ENCODE measurements at regions not wholly inside any gene's neighbourhood (a gene's known extent, or its start where the extent isn't known, plus 50 kb on each side); places are given as distances from the start of the nearest gene placed in this dataset.

DNA sequence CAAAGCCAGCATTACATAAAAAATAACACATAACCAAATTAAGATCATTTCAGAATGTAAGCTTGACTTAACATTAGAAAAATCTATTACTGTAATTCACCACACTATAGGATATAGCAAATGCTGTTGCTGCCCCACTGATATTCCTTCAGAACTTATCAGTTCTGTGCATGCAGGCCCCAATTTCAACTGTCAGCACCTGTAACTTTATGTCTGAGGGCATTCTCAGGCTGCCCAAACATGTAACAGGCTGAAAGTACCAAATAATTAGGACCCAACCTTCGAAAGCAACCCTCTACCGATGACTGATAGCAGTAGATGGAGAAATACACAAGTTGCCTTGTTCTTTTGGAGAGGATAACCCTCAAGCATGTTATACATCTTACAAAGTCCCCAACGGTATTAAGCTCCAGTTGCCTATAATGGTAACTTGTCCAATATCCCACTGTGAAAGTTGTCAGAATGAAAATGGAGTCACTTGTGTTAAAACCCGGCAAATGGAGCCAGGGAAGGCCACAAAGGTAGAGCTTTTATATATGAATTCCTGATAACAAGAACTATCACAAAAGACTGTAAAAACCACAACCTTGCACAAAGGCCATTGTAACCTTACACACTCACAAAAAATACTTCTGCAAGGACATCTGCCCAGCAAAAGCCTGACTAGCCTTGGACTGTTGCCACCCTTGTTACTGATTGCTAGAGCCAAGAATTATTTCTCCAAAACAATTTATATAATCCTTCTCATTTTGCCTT is 66.9 kb upstream of the ZNF746 start:
- H3K9me3 ChIP-seq (ENCODE audit: insufficient read depth, low read depth): peaks cover 6% of the 10 kb centered on the region; the same call in 1 of the 2 replicates
- H3K27me3 ChIP-seq (ENCODE audit: insufficient read depth, low read depth): no peaks in the 10 kb centered on the region
- no peaks in the 10 kb centered on the region for H3K4me1 ChIP-seq (replicated peaks; ENCODE audit: insufficient read depth)
- ChIA-PET POLR2A (ENCODE audit: unreplicated experiment) (no interaction called here), CTCF (no interaction called here)
- H3K27ac ChIP-seq: no peak overlapping the region
- H3F3A ChIP-seq (ENCODE audit: insufficient read depth, low read depth): no peaks in the 10 kb centered on the region
- intact Hi-C loops (cut with micrococcal nuclease; ENCODE audit: unreplicated experiment): no loop called here
- no peak overlapping the region for H3K4me2 ChIP-seq
- no peaks in the 10 kb centered on the region for H3K9me2 ChIP-seq (ENCODE audit: insufficient read depth)
- DNase-seq: no peak
- H3K4me3 ChIP-seq: no peak overlapping the region
- peaks cover 34% of the 10 kb centered on the region for H3K36me3 ChIP-seq (ENCODE audit: low read depth)
- no TSS peak for BruUV-seq (replicated peaks)
- H2AFZ ChIP-seq: no peak overlapping the region
- no peaks in the 10 kb centered on the region; the same call in 1 of the 2 replicates for H3K79me2 ChIP-seq (ENCODE audit: low read depth)
- no peak for TF ChIP-seq EZH2 (IDR thresholded peaks at IDR 0.05; ENCODE audit: low read depth)
- TF ChIP-seq, protein P1, sequence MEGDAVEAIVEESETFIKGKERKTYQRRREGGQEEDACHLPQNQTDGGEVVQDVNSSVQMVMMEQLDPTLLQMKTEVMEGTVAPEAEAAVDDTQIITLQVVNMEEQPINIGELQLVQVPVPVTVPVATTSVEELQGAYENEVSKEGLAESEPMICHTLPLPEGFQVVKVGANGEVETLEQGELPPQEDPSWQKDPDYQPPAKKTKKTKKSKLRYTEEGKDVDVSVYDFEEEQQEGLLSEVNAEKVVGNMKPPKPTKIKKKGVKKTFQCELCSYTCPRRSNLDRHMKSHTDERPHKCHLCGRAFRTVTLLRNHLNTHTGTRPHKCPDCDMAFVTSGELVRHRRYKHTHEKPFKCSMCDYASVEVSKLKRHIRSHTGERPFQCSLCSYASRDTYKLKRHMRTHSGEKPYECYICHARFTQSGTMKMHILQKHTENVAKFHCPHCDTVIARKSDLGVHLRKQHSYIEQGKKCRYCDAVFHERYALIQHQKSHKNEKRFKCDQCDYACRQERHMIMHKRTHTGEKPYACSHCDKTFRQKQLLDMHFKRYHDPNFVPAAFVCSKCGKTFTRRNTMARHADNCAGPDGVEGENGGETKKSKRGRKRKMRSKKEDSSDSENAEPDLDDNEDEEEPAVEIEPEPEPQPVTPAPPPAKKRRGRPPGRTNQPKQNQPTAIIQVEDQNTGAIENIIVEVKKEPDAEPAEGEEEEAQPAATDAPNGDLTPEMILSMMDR (conservative IDR thresholded peaks at IDR 0.05): no peak
- H4K20me1 ChIP-seq (ENCODE audit: insufficient read depth): 0 out of 2 replicates have a peak, but pooled peaks cover 2% of the 10 kb centered on the region

DNA sequence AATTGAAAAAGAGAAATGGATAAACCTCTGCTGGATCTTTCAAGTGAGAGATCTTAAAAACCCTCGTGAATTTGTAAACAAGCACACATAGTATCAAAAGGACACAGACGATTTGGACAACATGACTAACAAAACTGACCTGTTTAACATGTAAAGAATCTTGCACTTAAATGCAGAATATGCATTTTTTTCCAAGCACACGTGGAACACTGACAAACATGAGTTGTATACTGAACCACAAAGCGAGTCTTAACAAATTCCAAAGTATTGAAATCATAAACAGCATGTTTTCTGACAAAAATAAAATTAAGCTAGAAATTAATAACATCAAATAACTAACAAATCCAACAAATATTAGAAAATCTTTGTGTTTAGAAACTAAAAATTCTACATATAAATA is 65.0 kb upstream of the ZNF746 start:
- Histone ChIP-seq H4K20me1 (ENCODE audit: insufficient read depth) (0 out of 2 replicates have a peak, but pooled peaks cover 2% of the 10 kb centered on the region), H3K27ac (no peak overlapping the region), H3K9me3 (ENCODE audit: insufficient read depth, low read depth) (no peaks in the 10 kb centered on the region), H3K79me2 (ENCODE audit: low read depth) (no peaks in the 10 kb centered on the region; the same call in 1 of the 2 replicates), H3F3A (ENCODE audit: insufficient read depth, low read depth) (no peaks in the 10 kb centered on the region), H3K9me2 (ENCODE audit: insufficient read depth) (no peaks in the 10 kb centered on the region), H3K4me2 (no peak overlapping the region), H3K27me3 (ENCODE audit: insufficient read depth, low read depth) (no peaks in the 10 kb centered on the region), H3K4me1 (replicated peaks; ENCODE audit: insufficient read depth) (no peaks in the 10 kb centered on the region), H3K36me3 (ENCODE audit: low read depth) (peaks cover 34% of the 10 kb centered on the region), H2AFZ (no peak overlapping the region), H3K4me3 (no peak overlapping the region)
- intact Hi-C loops (cut with micrococcal nuclease; ENCODE audit: unreplicated experiment): no loop called here
- no TSS peak for BruUV-seq (replicated peaks)
- POLR2A ChIA-PET (ENCODE audit: unreplicated experiment): interaction anchor here (0.6 kb wide), 1 partner anchor 21 kb away, joined by 3 read pairs; no protein-coding TSS in a partner anchor
- no peak for DNase-seq
- CTCF ChIA-PET: no interaction called here
- no peak for TF ChIP-seq EZH2 (IDR thresholded peaks at IDR 0.05; ENCODE audit: low read depth)
- TF ChIP-seq, protein P1 (conservative IDR thresholded peaks at IDR 0.05): no peak

DNA sequence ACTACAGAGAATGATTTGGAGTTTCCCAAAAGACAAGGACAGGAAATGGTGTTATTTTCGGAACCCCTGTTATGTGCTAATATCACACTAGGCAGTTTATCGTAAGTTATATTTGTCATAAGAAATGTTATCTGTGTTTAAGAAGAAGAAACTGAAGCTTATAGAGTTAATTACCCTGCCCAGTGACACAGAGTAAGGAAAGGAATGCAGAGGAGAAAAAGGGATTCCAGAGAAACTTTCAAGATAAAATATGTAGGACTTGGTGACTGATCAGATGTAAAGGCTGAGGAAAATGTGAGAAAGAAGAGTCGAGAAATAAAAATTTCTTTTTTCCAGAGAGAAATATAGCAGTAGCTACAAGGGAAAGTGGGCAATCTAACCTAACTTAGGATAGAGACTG is 63.5 kb upstream of the ZNF746 start:
- CTCF ChIA-PET: no interaction called here
- H3K36me3 ChIP-seq (ENCODE audit: low read depth): peaks cover 24% of the 10 kb centered on the region; the same call in 1 of the 2 replicates
- intact Hi-C loops (cut with micrococcal nuclease; ENCODE audit: unreplicated experiment): no loop called here
- H3K9me2 ChIP-seq (ENCODE audit: insufficient read depth): no peaks in the 10 kb centered on the region
- no peak for DNase-seq
- H3K4me1 ChIP-seq (replicated peaks; ENCODE audit: insufficient read depth): no peaks in the 10 kb centered on the region
- H3K79me2 ChIP-seq (ENCODE audit: low read depth): no peaks in the 10 kb centered on the region; the same call in 1 of the 2 replicates
- H3K9me3 ChIP-seq (ENCODE audit: insufficient read depth, low read depth): no peaks in the 10 kb centered on the region
- no TSS peak for BruUV-seq (replicated peaks)
- H2AFZ ChIP-seq: no peak overlapping the region
- TF ChIP-seq, protein P1 (conservative IDR thresholded peaks at IDR 0.05): no peak
- TF ChIP-seq EZH2 (IDR thresholded peaks at IDR 0.05; ENCODE audit: low read depth): no peak
- H3F3A ChIP-seq (ENCODE audit: insufficient read depth, low read depth): no peaks in the 10 kb centered on the region
- no peaks in the 10 kb centered on the region for H3K27me3 ChIP-seq (ENCODE audit: insufficient read depth, low read depth)
- H3K4me2 ChIP-seq: no peak overlapping the region
- H4K20me1 ChIP-seq (ENCODE audit: insufficient read depth): 0 out of 2 replicates have a peak, but pooled peaks cover 2% of the 10 kb centered on the region
- POLR2A ChIA-PET (ENCODE audit: unreplicated experiment): no interaction called here
- H3K27ac ChIP-seq: no peak overlapping the region
- no peak overlapping the region for H3K4me3 ChIP-seq
